ENCODE measurements at regions not wholly inside any gene's neighbourhood (a gene's known extent, or its start where the extent isn't known, plus 50 kb on each side); places are given as distances from the start of the nearest gene placed in this dataset.

DNA sequence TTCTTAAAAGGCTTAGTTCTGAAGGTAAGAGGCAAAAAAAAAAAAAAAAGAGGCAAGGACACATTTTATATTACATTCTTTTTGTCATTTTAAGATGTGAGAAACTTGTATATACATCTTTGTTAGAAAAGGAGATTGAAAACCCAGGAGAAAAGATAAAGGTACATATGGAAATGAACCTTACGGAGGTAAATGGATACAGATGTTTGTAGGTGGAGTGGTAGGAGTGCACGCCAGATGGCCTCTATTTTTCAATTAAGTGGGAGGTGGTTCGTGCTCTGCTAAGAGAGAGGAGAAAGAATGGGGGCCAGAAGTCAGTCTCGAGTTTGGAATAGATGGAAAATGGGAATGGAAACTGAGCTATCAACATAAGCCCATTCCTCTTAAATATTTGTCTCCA is 622.5 kb upstream of the GHITM start:
- TF ChIP-seq, protein P1, sequence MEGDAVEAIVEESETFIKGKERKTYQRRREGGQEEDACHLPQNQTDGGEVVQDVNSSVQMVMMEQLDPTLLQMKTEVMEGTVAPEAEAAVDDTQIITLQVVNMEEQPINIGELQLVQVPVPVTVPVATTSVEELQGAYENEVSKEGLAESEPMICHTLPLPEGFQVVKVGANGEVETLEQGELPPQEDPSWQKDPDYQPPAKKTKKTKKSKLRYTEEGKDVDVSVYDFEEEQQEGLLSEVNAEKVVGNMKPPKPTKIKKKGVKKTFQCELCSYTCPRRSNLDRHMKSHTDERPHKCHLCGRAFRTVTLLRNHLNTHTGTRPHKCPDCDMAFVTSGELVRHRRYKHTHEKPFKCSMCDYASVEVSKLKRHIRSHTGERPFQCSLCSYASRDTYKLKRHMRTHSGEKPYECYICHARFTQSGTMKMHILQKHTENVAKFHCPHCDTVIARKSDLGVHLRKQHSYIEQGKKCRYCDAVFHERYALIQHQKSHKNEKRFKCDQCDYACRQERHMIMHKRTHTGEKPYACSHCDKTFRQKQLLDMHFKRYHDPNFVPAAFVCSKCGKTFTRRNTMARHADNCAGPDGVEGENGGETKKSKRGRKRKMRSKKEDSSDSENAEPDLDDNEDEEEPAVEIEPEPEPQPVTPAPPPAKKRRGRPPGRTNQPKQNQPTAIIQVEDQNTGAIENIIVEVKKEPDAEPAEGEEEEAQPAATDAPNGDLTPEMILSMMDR (optimal IDR thresholded peaks at IDR 0.05 in 1 of 3, IDR thresholded peaks at IDR 0.05 in 1 of 3, conservative IDR thresholded peaks at IDR 0.05 in 1 of 3; ENCODE audit: extremely low read depth in 1 of 3, insufficient read depth in 2 of 3, low read length in 3 of 3), result no peak
- no peak for TF ChIP-seq EZH2 (IDR thresholded peaks at IDR 0.05; ENCODE audit: low read length)

Measured in keratinocyte (primary cell).